Activated CD4-positive, alpha-beta T cell treated with anti-CD3 and anti-CD28 coated beads, Interleukin-2, amount 50 U/mL, for 1 hour (primary cell): ENCODE measurements at regions not wholly inside any gene's neighbourhood (a gene's known extent, or its start where the extent isn't known, plus 50 kb on each side); places are given as distances from the start of the nearest gene placed in this dataset.
"Not testable (repeated sequence)": the region's sequence is repeated elsewhere in the genome, so short reads cannot be mapped to it uniquely, and the experiment has no call there.

Experiments used
- DNase-seq: peaks from one replicate; pipeline ENCODE4 v3.0.0-alpha.2; 2020

- DNase-seq: no peak
These were observed 50.6 kb upstream of the C1QTNF9B start for GRCh38 chr13:23947893-23948292.

GRCh38 chr13:23949200-23949599, 51.9 kb upstream of the C1QTNF9B start:
- DNase-seq: no peak

GRCh38 chr13:23949736-23950135, 52.4 kb upstream of the C1QTNF9B start:
- no peak for DNase-seq

GRCh38 chr13:23950736-23951510, 53.6 kb upstream of the C1QTNF9B start:
- DNase-seq: no peak

GRCh38 chr13:23952796-23953195, 55.5 kb upstream of the C1QTNF9B start:
- DNase-seq: no peak

GRCh38 chr13:23953860-23954512, 56.7 kb upstream of the C1QTNF9B start:
- DNase-seq: no peak

GRCh38 chr13:23955064-23955463, 57.8 kb upstream of the C1QTNF9B start:
- DNase-seq: no peak

- DNase-seq: no peak
These were observed 58.8 kb upstream of the C1QTNF9B start for GRCh38 chr13:23956106-23956505.

- DNase-seq: no peak
These were observed 60.7 kb upstream of the C1QTNF9B start for GRCh38 chr13:23957981-23958380.

- DNase-seq: no peak
These were observed 62.0 kb upstream of the C1QTNF9B start for GRCh38 chr13:23959231-23959862.

GRCh38 chr13:23960566-23961156, 63.4 kb upstream of the C1QTNF9B start:
- no peak for DNase-seq

- no peak for DNase-seq
These were observed 66.1 kb upstream of the C1QTNF9B start for GRCh38 chr13:23963184-23963931.

- no peak for DNase-seq
These were observed 66.6 kb upstream of the C1QTNF9B start for GRCh38 chr13:23963947-23964346.

GRCh38 chr13:23965346-23965745, 68.0 kb upstream of the C1QTNF9B start:
- no peak for DNase-seq

- DNase-seq: no peak
These were observed 69.0 kb upstream of the C1QTNF9B start for GRCh38 chr13:23966221-23966690.

- DNase-seq: no peak
These were observed 69.7 kb upstream of the C1QTNF9B start for GRCh38 chr13:23966691-23967615.

- DNase-seq: not testable (repeated sequence)
These were observed 70.5 kb upstream of the C1QTNF9B start for GRCh38 chr13:23967792-23968191.

GRCh38 chr13:23969647-23970046, 72.3 kb upstream of the C1QTNF9B start:
- DNase-seq: no peak

- DNase-seq: peak; percentile 15
These were observed 82.3 kb upstream of the C1QTNF9B start for GRCh38 chr13:23979361-23980159.

GRCh38 chr13:23980160-23980551, 82.9 kb upstream of the C1QTNF9B start:
- DNase-seq: peak; percentile 83

GRCh38 chr13:23983671-23984070, 86.4 kb upstream of the C1QTNF9B start:
- DNase-seq: no peak
